Duodenal mucosa (tissue), 2 donors: ENCODE measurements at regions not wholly inside any gene's neighbourhood (a gene's known extent, or its start where the extent isn't known, plus 50 kb on each side); places are given as distances from the start of the nearest gene placed in this dataset.

Experiments used
- H3K27ac ChIP-seq: one replicate; pipeline ENCODE4 v1.7.0; 2013; ENCODE audit warnings: low read depth, low read length
- H3K27me3 ChIP-seq, 2 donors: one replicate each; pipeline ENCODE4 v1.7.0; 2013; ENCODE audit warnings: low read length in 2 of 2, control low read depth in 1 of 2; ENCODE audit not compliant: insufficient read depth in 2 of 2, control insufficient read depth in 1 of 2
- H3K36me3 ChIP-seq, 2 donors: one replicate each; pipeline ENCODE4 v1.7.0; 2013; ENCODE audit warnings: low read length in 2 of 2, control low read depth in 1 of 2; ENCODE audit not compliant: insufficient read depth in 2 of 2, control insufficient read depth in 1 of 2
- H3K4me1 ChIP-seq, 2 donors: one replicate each; pipeline ENCODE4 v1.7.0; 2013; ENCODE audit warnings: low read length in 2 of 2, control low read depth in 1 of 2; ENCODE audit not compliant: insufficient read depth in 2 of 2, control insufficient read depth in 1 of 2
- H3K4me3 ChIP-seq, 2 donors: one replicate each; pipeline ENCODE4 v1.7.0; 2013; ENCODE audit warnings: low read length in 2 of 2, low read depth in 1 of 2
- H3K9ac ChIP-seq, 2 donors: one replicate each; pipeline ENCODE4 v1.7.0; 2013; ENCODE audit warnings: low read length in 2 of 2, low read depth in 1 of 2
- H3K9me3 ChIP-seq, 2 donors: one replicate each; pipeline ENCODE4 v1.7.0; 2013; ENCODE audit warnings: low read length in 2 of 2, control low read depth in 1 of 2; ENCODE audit not compliant: control insufficient read depth in 1 of 2

DNA sequence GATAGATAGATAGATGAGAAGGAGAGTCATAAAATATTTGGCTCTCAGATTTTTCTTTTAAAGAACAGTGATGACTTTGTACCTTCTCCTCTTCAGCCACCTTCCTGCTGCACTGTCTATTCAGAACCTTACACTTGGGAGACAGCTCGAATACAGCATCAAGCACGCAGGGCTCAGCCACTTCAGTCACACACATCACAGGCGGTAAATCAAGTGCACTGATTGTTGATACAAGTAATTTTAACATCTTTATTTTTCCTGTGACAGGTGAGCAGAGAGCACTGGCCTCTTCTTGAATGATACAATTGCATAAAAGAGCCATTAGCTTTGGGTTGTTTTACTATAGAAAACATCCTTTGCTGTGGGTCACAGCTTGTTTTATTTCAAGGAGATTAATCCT, 1118.5 kb upstream of the EYS start:
- Histone ChIP-seq H3K4me1 (no peaks in the 10 kb centered on the region), H3K27me3 (no peaks in the 10 kb centered on the region), H3K9me3 (peaks cover 0 to 6% of the 10 kb centered on the region in 2 donors), H3K4me3 (no peak overlapping the region), H3K27ac (no peak overlapping the region), H3K9ac (no peak overlapping the region), H3K36me3 (no peaks in the 10 kb centered on the region)

GRCh38 chr6:66814156-66814555, 1107.1 kb upstream of the EYS start:
- peaks cover 3 to 5% of the 10 kb centered on the region in 2 donors for H3K9me3 ChIP-seq
- no peaks in the 10 kb centered on the region for H3K27me3 ChIP-seq
- no peak overlapping the region for H3K4me3 ChIP-seq
- H3K36me3 ChIP-seq: no peaks in the 10 kb centered on the region
- no peaks in the 10 kb centered on the region for H3K4me1 ChIP-seq
- no peak overlapping the region for H3K9ac ChIP-seq
- H3K27ac ChIP-seq: no peak overlapping the region

DNA sequence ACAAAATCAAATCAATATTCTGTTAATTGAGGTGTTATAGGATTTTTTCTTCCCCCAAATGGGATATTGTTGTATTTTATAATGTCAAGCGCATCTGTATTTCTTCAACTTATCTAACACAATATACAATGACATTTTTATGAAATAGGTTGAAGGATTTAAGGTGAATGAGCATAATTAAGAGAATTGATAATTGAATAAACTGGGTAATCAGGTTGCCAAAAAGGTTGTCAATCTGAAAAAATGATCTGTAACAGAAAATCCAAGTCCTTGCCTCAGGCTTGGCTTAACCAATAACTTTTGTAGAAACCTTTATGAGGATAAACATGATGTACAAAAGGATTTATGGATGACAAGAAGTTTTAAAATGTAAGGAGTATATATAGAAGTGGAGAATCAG, 1101.7 kb upstream of the EYS start:
- Histone ChIP-seq H3K9me3 (no peaks in the 10 kb centered on the region), H3K9ac (no peak overlapping the region), H3K36me3 (no peaks in the 10 kb centered on the region), H3K4me3 (no peak overlapping the region), H3K27ac (no peak overlapping the region), H3K4me1 (no peaks in the 10 kb centered on the region), H3K27me3 (no peaks in the 10 kb centered on the region)

DNA sequence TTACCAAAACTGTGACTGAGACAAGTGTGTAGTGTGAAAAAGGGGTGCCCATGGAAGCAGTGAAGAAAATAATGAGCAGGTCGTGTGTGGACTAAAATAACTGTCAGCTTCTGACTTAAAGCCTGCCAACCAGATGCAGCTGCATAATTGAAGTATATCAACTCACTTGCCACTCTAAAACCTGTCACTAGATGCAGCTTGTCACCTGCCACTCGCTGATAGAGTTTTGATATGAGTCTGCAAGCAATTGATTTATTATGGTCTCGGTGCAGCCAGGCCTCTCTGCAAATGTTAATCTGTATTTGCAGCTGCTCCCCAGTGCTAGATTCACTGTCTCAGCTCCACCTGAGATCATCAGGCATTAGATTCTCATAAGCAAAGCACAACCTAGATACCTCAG, 1090.0 kb upstream of the EYS start:
- Histone ChIP-seq H3K9ac (no peak overlapping the region), H3K36me3 (no peaks in the 10 kb centered on the region), H3K4me3 (no peak overlapping the region), H3K4me1 (no peaks in the 10 kb centered on the region), H3K27me3 (no peaks in the 10 kb centered on the region), H3K9me3 (peaks cover 0 to 7% of the 10 kb centered on the region in 2 donors), H3K27ac (no peak overlapping the region)

GRCh38 chr6:66788579-66788978, 1081.6 kb upstream of the EYS start:
- Histone ChIP-seq H3K27ac (no peak overlapping the region), H3K27me3 (no peaks in the 10 kb centered on the region), H3K9ac (no peak overlapping the region), H3K36me3 (no peaks in the 10 kb centered on the region), H3K4me1 (no peaks in the 10 kb centered on the region), H3K9me3 (peaks cover 9 to 13% of the 10 kb centered on the region in 2 donors), H3K4me3 (no peak overlapping the region)

DNA sequence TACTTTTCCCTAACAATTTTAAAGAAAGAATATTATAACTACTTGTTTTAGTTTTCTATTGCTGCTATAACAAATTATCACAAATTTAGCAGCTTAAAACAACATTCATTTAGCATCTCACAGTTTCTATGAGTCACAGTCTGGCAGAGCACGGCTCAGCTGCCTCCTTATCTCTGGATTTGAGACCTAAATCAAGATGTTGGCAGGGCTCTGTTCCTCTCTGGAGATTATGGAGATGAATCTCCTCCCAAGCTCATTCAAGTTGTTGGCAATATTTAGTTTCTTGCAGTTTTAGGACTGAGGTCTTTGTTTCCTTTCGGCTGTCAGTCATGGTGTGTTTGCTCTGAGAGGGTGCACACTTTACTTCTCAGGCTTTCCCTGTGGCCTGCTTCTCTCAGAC, 1065.8 kb upstream of the EYS start:
- Histone ChIP-seq H3K27me3 (no peaks in the 10 kb centered on the region), H3K27ac (no peak overlapping the region), H3K9ac (no peak overlapping the region), H3K4me3 (no peak overlapping the region), H3K9me3 (peaks cover 5 to 8% of the 10 kb centered on the region in 2 donors), H3K4me1 (no peaks in the 10 kb centered on the region), H3K36me3 (no peaks in the 10 kb centered on the region)

GRCh38 chr6:66771626-66772025, 1064.6 kb upstream of the EYS start:
- H3K4me3 ChIP-seq: no peak overlapping the region
- no peak overlapping the region for H3K9ac ChIP-seq
- H3K4me1 ChIP-seq: no peaks in the 10 kb centered on the region
- no peaks in the 10 kb centered on the region for H3K36me3 ChIP-seq
- H3K27me3 ChIP-seq: no peaks in the 10 kb centered on the region
- no peak overlapping the region for H3K27ac ChIP-seq
- H3K9me3 ChIP-seq: peaks cover 0 to 8% of the 10 kb centered on the region in 2 donors

DNA sequence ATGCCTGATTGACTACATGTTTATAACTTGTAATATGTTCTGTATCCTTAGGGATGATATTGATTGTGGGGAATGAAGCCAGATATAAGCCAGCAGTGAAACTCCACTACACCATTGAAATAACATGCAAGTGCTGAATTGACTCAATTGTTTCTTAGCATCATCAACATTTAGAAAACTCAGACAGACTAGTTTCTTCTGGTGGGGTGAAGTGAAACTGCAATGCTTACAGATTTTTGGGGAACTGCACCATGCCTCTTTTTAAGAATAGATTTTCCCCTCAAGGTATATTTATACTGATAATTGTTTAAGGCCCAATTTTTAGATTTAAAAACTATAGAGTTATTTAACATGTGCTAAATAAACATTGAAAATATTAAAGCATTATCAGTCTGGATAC, 1044.6 kb upstream of the EYS start:
- H3K27ac ChIP-seq: no peak overlapping the region
- H3K36me3 ChIP-seq: no peaks in the 10 kb centered on the region
- H3K9ac ChIP-seq: no peak overlapping the region
- H3K4me1 ChIP-seq: no peaks in the 10 kb centered on the region
- no peak overlapping the region for H3K4me3 ChIP-seq
- H3K27me3 ChIP-seq: no peaks in the 10 kb centered on the region
- peaks cover 8 to 13% of the 10 kb centered on the region in 2 donors for H3K9me3 ChIP-seq

DNA sequence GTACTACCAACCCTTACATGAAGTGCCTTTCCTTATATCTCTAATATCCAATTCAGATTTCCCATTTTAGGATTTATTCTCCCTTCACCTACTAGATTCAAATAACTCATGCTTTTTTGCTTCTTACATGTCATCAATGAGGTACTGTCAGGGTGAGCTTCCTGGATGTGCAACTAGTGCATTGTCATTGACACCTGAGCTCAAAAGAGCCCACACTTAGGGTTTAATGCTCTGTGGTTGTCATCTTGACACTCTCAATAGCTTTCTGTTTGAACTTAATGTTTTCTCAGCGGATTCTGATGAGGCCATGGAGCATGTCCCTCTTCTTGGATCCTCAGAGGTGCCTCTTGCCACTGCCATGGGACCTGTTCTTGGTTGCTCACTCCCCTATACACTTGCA, 1033.3 kb upstream of the EYS start:
- H3K27ac ChIP-seq: no peak overlapping the region
- H3K9ac ChIP-seq: no peak overlapping the region
- H3K4me1 ChIP-seq: no peaks in the 10 kb centered on the region
- H3K4me3 ChIP-seq: no peak overlapping the region
- no peaks in the 10 kb centered on the region for H3K36me3 ChIP-seq
- peaks cover 5 to 7% of the 10 kb centered on the region in 2 donors for H3K9me3 ChIP-seq
- no peaks in the 10 kb centered on the region for H3K27me3 ChIP-seq

DNA sequence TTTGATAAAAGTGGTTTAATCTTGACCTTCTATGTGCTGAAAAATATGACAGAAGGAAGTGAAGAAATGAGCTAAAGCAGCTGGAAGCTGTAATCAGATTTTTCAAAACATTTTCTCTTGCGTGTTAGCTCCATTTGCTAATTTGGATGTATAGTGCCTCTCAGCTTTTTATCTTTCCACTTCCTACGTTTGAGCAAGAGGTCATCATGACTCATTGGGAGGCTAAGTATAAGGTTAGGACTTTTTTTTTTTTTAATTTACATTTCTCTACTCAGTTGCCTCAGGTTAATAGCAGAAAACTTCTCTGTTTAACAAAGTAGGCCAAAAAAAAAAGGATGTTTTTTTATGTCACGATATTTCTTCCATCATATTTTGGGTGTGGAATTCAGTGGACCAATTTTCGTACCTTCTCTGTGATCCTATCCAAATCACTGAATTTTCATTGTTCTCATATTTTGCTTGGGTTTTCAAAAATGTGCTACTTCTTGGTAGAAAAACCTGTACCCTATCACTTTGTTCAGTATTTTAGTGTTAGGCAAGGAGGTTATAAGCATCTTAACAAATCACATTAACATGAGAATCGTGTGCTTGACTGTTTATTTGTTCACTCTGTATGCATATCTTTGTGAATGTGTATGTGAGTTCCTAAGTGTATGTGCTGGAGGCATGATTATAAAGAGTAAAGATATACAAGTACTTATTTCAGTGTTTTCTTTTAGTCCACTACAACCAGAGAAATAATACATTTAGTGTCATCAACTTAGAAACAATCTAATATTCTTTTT, 1028.3 kb upstream of the EYS start:
- peaks cover 5 to 12% of the 10 kb centered on the region in 2 donors for H3K9me3 ChIP-seq
- H3K4me3 ChIP-seq: no peak overlapping the region
- H3K27ac ChIP-seq: no peak overlapping the region
- no peaks in the 10 kb centered on the region for H3K4me1 ChIP-seq
- no peak overlapping the region for H3K9ac ChIP-seq
- H3K36me3 ChIP-seq: no peaks in the 10 kb centered on the region
- H3K27me3 ChIP-seq: no peaks in the 10 kb centered on the region
